GM12878 (cell line): ENCODE measurements at regions not wholly inside any gene's neighbourhood (a gene's known extent, or its start where the extent isn't known, plus 50 kb on each side); places are given as distances from the start of the nearest gene placed in this dataset.

ENCODE experiments used
- KAT2A ChIP-seq: conservative IDR thresholded peaks from 2 replicates; pipeline ENCODE4 v1.6.1; 2011; ENCODE audit warnings: low read depth, low read length; ENCODE audit not compliant: control insufficient read depth
- MEF2B ChIP-seq: fragments of 450-650 bp; IDR thresholded peaks from 2 replicates; pipeline ENCODE4 v1.6.1; 2018; ENCODE audit warnings: mild to moderate bottlenecking, moderate library complexity; ENCODE audit not compliant: partially characterized antibody, poor library complexity, severe bottlenecking
- PBX3 ChIP-seq: IDR thresholded peaks from 2 replicates; pipeline ENCODE4 v1.6.1; 2011; ENCODE audit warnings: mild to moderate bottlenecking, low read depth, low read length, moderate library complexity; ENCODE audit not compliant: insufficient replicate concordance
- PKNOX1 ChIP-seq: fragments of 450-650 bp; IDR thresholded peaks from 2 replicates; pipeline ENCODE4 v1.6.1; 2016; ENCODE audit warnings: mild to moderate bottlenecking
- POLR2AphosphoS2 ChIP-seq: IDR thresholded peaks from 2 replicates; pipeline ENCODE4 v1.6.1; 2011; ENCODE audit warnings: low read depth, mild to moderate bottlenecking, low read length, improper control_type of control experiment, moderate library complexity
- RAD51 ChIP-seq: fragments of 450-650 bp; IDR thresholded peaks from 2 replicates; pipeline ENCODE4 v1.6.1; 2016; ENCODE audit warnings: moderate library complexity, mild to moderate bottlenecking, inconsistent platforms
- SREBF2 ChIP-seq: IDR thresholded peaks from 2 replicates; pipeline ENCODE4 v1.6.1; 2012; ENCODE audit warnings: mild to moderate bottlenecking, low read length
- STAT3 ChIP-seq: IDR thresholded peaks from 2 replicates; pipeline ENCODE4 v1.6.1; 2011; ENCODE audit warnings: low read depth, low read length, improper control_type of control experiment
- SUZ12 ChIP-seq: fragments of 200-600 bp; sonication (generic); IDR thresholded peaks from one replicate; pipeline ENCODE4 v1.6.1; 2018; ENCODE audit warnings: antibody characterized with exemption, mild to moderate bottlenecking; ENCODE audit not compliant: unreplicated experiment
- TAF1 ChIP-seq: IDR thresholded peaks from 2 replicates; pipeline ENCODE4 v1.6.1; 2011; ENCODE audit warnings: mild to moderate bottlenecking, low read depth, low read length, borderline replicate concordance
- ZNF687 ChIP-seq: fragments of 450-650 bp; IDR thresholded peaks from 2 replicates; pipeline ENCODE4 v1.6.1; 2017; ENCODE audit warnings: mild to moderate bottlenecking, moderate library complexity

- TF ChIP-seq TAF1 (no peak), STAT3 (no peak), RAD51 (no peak), SUZ12 (no peak), POLR2AphosphoS2 (no peak), SREBF2 (no peak), MEF2B (no peak), ZNF687 (no peak), PBX3 (no peak), PKNOX1 (no peak), KAT2A (no peak)
These were observed 226.1 kb upstream of the SEMA3D start (continued) for GRCh38 chr7:85412912-85413311.
